Hepatocyte (in vitro differentiated cells): ENCODE measurements at regions not wholly inside any gene's neighbourhood (a gene's known extent, or its start where the extent isn't known, plus 50 kb on each side); places are given as distances from the start of the nearest gene placed in this dataset.

ENCODE experiments used
- CTCF ChIP-seq: fragments of 200-600 bp; sonication (generic); IDR thresholded peaks from 2 replicates; pipeline ENCODE4 v1.5.1; 2016; ENCODE audit warnings: antibody characterized with exemption, mild to moderate bottlenecking; ENCODE audit not compliant: poor library complexity
- EZH2 ChIP-seq: fragments of 200-600 bp; sonication (generic); IDR thresholded peaks from 2 replicates; pipeline ENCODE4 v1.6.1; 2016; ENCODE audit warnings: antibody characterized with exemption, mild to moderate bottlenecking, borderline replicate concordance
- EZH2phosphoT487 ChIP-seq: fragments of 200-600 bp; sonication (generic); IDR thresholded peaks from one replicate; pipeline ENCODE4 v1.6.1; 2018; ENCODE audit warnings: antibody characterized with exemption, mild to moderate bottlenecking, low read depth, moderate library complexity; ENCODE audit not compliant: unreplicated experiment, severe bottlenecking

GRCh38 chr1:186750257-186750656, 70.0 kb upstream of the PTGS2 start:
- TF ChIP-seq EZH2, result no peak
- no peak for TF ChIP-seq CTCF
- no peak for TF ChIP-seq EZH2phosphoT487
